Caki2 (cell line): ENCODE measurements at regions not wholly inside any gene's neighbourhood (a gene's known extent, or its start where the extent isn't known, plus 50 kb on each side); places are given as distances from the start of the nearest gene placed in this dataset.

Source experiments
- DNase-seq: peaks from one replicate; pipeline ENCODE4 v3.0.0-alpha.2; 2015; ENCODE audit warnings: low read depth
- in situ Hi-C: cut with HindIII; loops from 2 replicates; pipeline ENCODE4 v1.10.0; 2016; ENCODE audit warnings: low sequenced_read_pairs, low pct_unique_long_range_greater_than_20kb, mixed read lengths

- DNase-seq = peak; percentile 2
- in situ Hi-C loops = no loop called here
Observed at GRCh38 chr15:72968531-72968922, 83.7 kb upstream of the NEO1 start.

GRCh38 chr15:72967811-72968530, 84.3 kb upstream of the NEO1 start:
- in situ Hi-C loops = no loop called here

GRCh38 chr15:72967397-72967796, 84.9 kb upstream of the NEO1 start:
- DNase-seq = no peak
- in situ Hi-C loops = no loop called here

More at GRCh38 chr15:72967811-72968530, 84.3 kb upstream of the NEO1 start:
- no peak for DNase-seq

GRCh38 chr15:72966641-72967040, 85.6 kb upstream of the NEO1 start:
- in situ Hi-C loops = no loop called here
- no peak for DNase-seq

- in situ Hi-C loops = no loop called here
- no peak for DNase-seq
Observed at GRCh38 chr15:72965671-72966070, 86.6 kb upstream of the NEO1 start.

- in situ Hi-C loops = no loop called here
- no peak for DNase-seq
Observed at GRCh38 chr15:72964542-72964941, 87.7 kb upstream of the NEO1 start.

GRCh38 chr15:72964135-72964534, 88.1 kb upstream of the NEO1 start:
- DNase-seq = no peak
- in situ Hi-C loops = no loop called here

GRCh38 chr15:72962054-72962702, 90.1 kb upstream of the NEO1 start:
- no peak for DNase-seq
- in situ Hi-C loops = no loop called here

GRCh38 chr15:72961346-72961745, 90.9 kb upstream of the NEO1 start:
- in situ Hi-C loops = no loop called here
- DNase-seq = no peak

- in situ Hi-C loops = no loop called here
- DNase-seq = no peak
Observed at GRCh38 chr15:72958634-72959033, 93.6 kb upstream of the NEO1 start.

GRCh38 chr15:72953306-72953705, 99.0 kb upstream of the NEO1 start:
- DNase-seq = no peak
- in situ Hi-C loops = no loop called here

- no peak for DNase-seq
- in situ Hi-C loops = no loop called here
Observed at GRCh38 chr15:72952151-72952550, 100.1 kb upstream of the NEO1 start.

GRCh38 chr15:72948662-72949061, 103.6 kb upstream of the NEO1 start:
- no peak for DNase-seq
- in situ Hi-C loops = no loop called here

GRCh38 chr15:72947709-72948108, 104.6 kb upstream of the NEO1 start:
- in situ Hi-C loops = no loop called here
- no peak for DNase-seq

GRCh38 chr15:72944565-72944964, 107.7 kb upstream of the NEO1 start:
- in situ Hi-C loops = no loop called here

GRCh38 chr15:72940229-72940622, 112.0 kb upstream of the NEO1 start:
- DNase-seq = no peak

More at GRCh38 chr15:72944565-72944964, 107.7 kb upstream of the NEO1 start:
- DNase-seq = no peak

GRCh38 chr15:72939514-72940228, 112.6 kb upstream of the NEO1 start:
- no peak for DNase-seq
- in situ Hi-C loops = no loop called here

More at GRCh38 chr15:72940229-72940622, 112.0 kb upstream of the NEO1 start:
- in situ Hi-C loops = no loop called here

- DNase-seq = no peak
- in situ Hi-C loops = no loop called here
Observed at GRCh38 chr15:72936691-72937679, 115.3 kb upstream of the NEO1 start.
